ENCODE measurements at regions not wholly inside any gene's neighbourhood (a gene's known extent, or its start where the extent isn't known, plus 50 kb on each side); places are given as distances from the start of the nearest gene placed in this dataset.

- TF ChIP-seq, protein P1, sequence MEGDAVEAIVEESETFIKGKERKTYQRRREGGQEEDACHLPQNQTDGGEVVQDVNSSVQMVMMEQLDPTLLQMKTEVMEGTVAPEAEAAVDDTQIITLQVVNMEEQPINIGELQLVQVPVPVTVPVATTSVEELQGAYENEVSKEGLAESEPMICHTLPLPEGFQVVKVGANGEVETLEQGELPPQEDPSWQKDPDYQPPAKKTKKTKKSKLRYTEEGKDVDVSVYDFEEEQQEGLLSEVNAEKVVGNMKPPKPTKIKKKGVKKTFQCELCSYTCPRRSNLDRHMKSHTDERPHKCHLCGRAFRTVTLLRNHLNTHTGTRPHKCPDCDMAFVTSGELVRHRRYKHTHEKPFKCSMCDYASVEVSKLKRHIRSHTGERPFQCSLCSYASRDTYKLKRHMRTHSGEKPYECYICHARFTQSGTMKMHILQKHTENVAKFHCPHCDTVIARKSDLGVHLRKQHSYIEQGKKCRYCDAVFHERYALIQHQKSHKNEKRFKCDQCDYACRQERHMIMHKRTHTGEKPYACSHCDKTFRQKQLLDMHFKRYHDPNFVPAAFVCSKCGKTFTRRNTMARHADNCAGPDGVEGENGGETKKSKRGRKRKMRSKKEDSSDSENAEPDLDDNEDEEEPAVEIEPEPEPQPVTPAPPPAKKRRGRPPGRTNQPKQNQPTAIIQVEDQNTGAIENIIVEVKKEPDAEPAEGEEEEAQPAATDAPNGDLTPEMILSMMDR (IDR thresholded peaks at IDR 0.05), result no peak
- TF ChIP-seq EZH2 (IDR thresholded peaks at IDR 0.05; ENCODE audit: borderline replicate concordance, insufficient read depth, low read depth, low read length, poor library complexity, severe bottlenecking), result no peak
Measured at GRCh38 chr14:44339862-44340261, 167.2 kb downstream of the FSCB start.

All from B cell (primary cell).